ENCODE measurements at regions not wholly inside any gene's neighbourhood (a gene's known extent, or its start where the extent isn't known, plus 50 kb on each side); places are given as distances from the start of the nearest gene placed in this dataset.

DNA sequence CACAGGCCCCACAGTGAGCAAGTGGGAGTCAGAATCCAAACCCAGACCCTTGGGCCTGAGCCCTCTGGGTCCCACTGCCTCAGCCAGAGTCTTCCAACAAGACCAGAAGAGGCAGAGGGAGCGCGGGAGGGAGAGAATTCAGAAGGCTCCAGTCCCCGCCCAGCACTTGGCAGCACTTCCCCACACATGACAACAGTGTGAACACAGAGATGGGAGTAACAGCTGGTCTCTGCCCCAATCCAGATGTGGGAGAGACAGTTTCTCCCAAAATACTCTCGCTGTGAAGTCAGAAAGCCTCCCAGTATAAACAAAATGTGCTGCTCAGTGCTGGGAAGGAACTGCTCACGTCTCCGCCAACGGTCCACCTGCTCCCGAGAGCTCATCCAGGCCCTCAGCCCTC, 219.9 kb downstream of the MN1 start:
- TF ChIP-seq, protein P1, sequence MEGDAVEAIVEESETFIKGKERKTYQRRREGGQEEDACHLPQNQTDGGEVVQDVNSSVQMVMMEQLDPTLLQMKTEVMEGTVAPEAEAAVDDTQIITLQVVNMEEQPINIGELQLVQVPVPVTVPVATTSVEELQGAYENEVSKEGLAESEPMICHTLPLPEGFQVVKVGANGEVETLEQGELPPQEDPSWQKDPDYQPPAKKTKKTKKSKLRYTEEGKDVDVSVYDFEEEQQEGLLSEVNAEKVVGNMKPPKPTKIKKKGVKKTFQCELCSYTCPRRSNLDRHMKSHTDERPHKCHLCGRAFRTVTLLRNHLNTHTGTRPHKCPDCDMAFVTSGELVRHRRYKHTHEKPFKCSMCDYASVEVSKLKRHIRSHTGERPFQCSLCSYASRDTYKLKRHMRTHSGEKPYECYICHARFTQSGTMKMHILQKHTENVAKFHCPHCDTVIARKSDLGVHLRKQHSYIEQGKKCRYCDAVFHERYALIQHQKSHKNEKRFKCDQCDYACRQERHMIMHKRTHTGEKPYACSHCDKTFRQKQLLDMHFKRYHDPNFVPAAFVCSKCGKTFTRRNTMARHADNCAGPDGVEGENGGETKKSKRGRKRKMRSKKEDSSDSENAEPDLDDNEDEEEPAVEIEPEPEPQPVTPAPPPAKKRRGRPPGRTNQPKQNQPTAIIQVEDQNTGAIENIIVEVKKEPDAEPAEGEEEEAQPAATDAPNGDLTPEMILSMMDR (IDR thresholded peaks at IDR 0.05), result no peak
- TF ChIP-seq POLR2A (IDR thresholded peaks at IDR 0.05), result no peak
